ENCODE measurements at regions not wholly inside any gene's neighbourhood (a gene's known extent, or its start where the extent isn't known, plus 50 kb on each side); places are given as distances from the start of the nearest gene placed in this dataset.

GRCh38 chr3:24678021-24678420 lies 183.4 kb upstream of the THRB start:
- Histone ChIP-seq H3K9ac (ENCODE audit: low read depth, low read length) (no peak overlapping the region), H3K27ac (ENCODE audit: low read depth, low read length) (no peak overlapping the region), H3K36me3 (ENCODE audit: control insufficient read depth, insufficient read depth, low read length) (no peaks in the 10 kb centered on the region), H3K4me3 (ENCODE audit: low read depth, low read length) (no peak overlapping the region), H3K4me1 (ENCODE audit: control insufficient read depth, insufficient read depth, low read length) (no peaks in the 10 kb centered on the region), H3K9me3 (ENCODE audit: control insufficient read depth, insufficient read depth, low read length) (no peaks in the 10 kb centered on the region), H3K27me3 (ENCODE audit: control insufficient read depth, insufficient read depth, low read length) (no peaks in the 10 kb centered on the region)

- Histone ChIP-seq H3K27me3 (ENCODE audit: control insufficient read depth, insufficient read depth, low read length) (no peaks in the 10 kb centered on the region), H3K27ac (ENCODE audit: low read depth, low read length) (no peak overlapping the region), H3K9ac (ENCODE audit: low read depth, low read length) (no peak overlapping the region), H3K4me3 (ENCODE audit: low read depth, low read length) (no peak overlapping the region), H3K9me3 (ENCODE audit: control insufficient read depth, insufficient read depth, low read length) (no peaks in the 10 kb centered on the region), H3K4me1 (ENCODE audit: control insufficient read depth, insufficient read depth, low read length) (no peaks in the 10 kb centered on the region), H3K36me3 (ENCODE audit: control insufficient read depth, insufficient read depth, low read length) (no peaks in the 10 kb centered on the region)
These were observed 183.8 kb upstream of the THRB start for GRCh38 chr3:24678421-24678865.

GRCh38 chr3:24679429-24679828 lies 184.8 kb upstream of the THRB start:
- no peak overlapping the region for H3K4me3 ChIP-seq (ENCODE audit: low read depth, low read length)
- H3K9ac ChIP-seq (ENCODE audit: low read depth, low read length): no peak overlapping the region
- H3K4me1 ChIP-seq (ENCODE audit: control insufficient read depth, insufficient read depth, low read length): peaks cover 9% of the 10 kb centered on the region

GRCh38 chr3:24680214-24680967 lies 185.7 kb upstream of the THRB start:
- H3K9me3 ChIP-seq (ENCODE audit: control insufficient read depth, insufficient read depth, low read length): no peaks in the 10 kb centered on the region
- H3K36me3 ChIP-seq (ENCODE audit: control insufficient read depth, insufficient read depth, low read length): no peaks in the 10 kb centered on the region
- H3K27me3 ChIP-seq (ENCODE audit: control insufficient read depth, insufficient read depth, low read length): no peaks in the 10 kb centered on the region
- H3K9ac ChIP-seq (ENCODE audit: low read depth, low read length): no peak overlapping the region
- no peak overlapping the region for H3K4me3 ChIP-seq (ENCODE audit: low read depth, low read length)
- no peak overlapping the region for H3K27ac ChIP-seq (ENCODE audit: low read depth, low read length)
- peaks cover 16% of the 10 kb centered on the region for H3K4me1 ChIP-seq (ENCODE audit: control insufficient read depth, insufficient read depth, low read length)

More at GRCh38 chr3:24679429-24679828, 184.8 kb upstream of the THRB start:
- H3K36me3 ChIP-seq (ENCODE audit: control insufficient read depth, insufficient read depth, low read length): no peaks in the 10 kb centered on the region
- H3K27me3 ChIP-seq (ENCODE audit: control insufficient read depth, insufficient read depth, low read length): no peaks in the 10 kb centered on the region
- H3K27ac ChIP-seq (ENCODE audit: low read depth, low read length): no peak overlapping the region
- H3K9me3 ChIP-seq (ENCODE audit: control insufficient read depth, insufficient read depth, low read length): no peaks in the 10 kb centered on the region

GRCh38 chr3:24682141-24682547 lies 187.5 kb upstream of the THRB start:
- Histone ChIP-seq H3K27me3 (ENCODE audit: control insufficient read depth, insufficient read depth, low read length) (no peaks in the 10 kb centered on the region), H3K4me3 (ENCODE audit: low read depth, low read length) (no peak overlapping the region), H3K4me1 (ENCODE audit: control insufficient read depth, insufficient read depth, low read length) (peaks cover 16% of the 10 kb centered on the region), H3K36me3 (ENCODE audit: control insufficient read depth, insufficient read depth, low read length) (no peaks in the 10 kb centered on the region), H3K9me3 (ENCODE audit: control insufficient read depth, insufficient read depth, low read length) (no peaks in the 10 kb centered on the region), H3K9ac (ENCODE audit: low read depth, low read length) (no peak overlapping the region), H3K27ac (ENCODE audit: low read depth, low read length) (no peak overlapping the region)

- no peak overlapping the region for H3K27ac ChIP-seq (ENCODE audit: low read depth, low read length)
- no peak overlapping the region for H3K9ac ChIP-seq (ENCODE audit: low read depth, low read length)
These were observed 188.4 kb upstream of the THRB start for GRCh38 chr3:24683090-24683489.

GRCh38 chr3:24683633-24684384 lies 189.2 kb upstream of the THRB start:
- H3K9ac ChIP-seq (ENCODE audit: low read depth, low read length): no peak overlapping the region
- no peaks in the 10 kb centered on the region for H3K36me3 ChIP-seq (ENCODE audit: control insufficient read depth, insufficient read depth, low read length)
- no peak overlapping the region for H3K4me3 ChIP-seq (ENCODE audit: low read depth, low read length)
- H3K9me3 ChIP-seq (ENCODE audit: control insufficient read depth, insufficient read depth, low read length): no peaks in the 10 kb centered on the region
- H3K27ac ChIP-seq (ENCODE audit: low read depth, low read length): no peak overlapping the region
- H3K27me3 ChIP-seq (ENCODE audit: control insufficient read depth, insufficient read depth, low read length): no peaks in the 10 kb centered on the region
- peaks cover 25% of the 10 kb centered on the region for H3K4me1 ChIP-seq (ENCODE audit: control insufficient read depth, insufficient read depth, low read length)

More at GRCh38 chr3:24683090-24683489, 188.4 kb upstream of the THRB start:
- no peaks in the 10 kb centered on the region for H3K27me3 ChIP-seq (ENCODE audit: control insufficient read depth, insufficient read depth, low read length)
- H3K4me3 ChIP-seq (ENCODE audit: low read depth, low read length): no peak overlapping the region
- H3K4me1 ChIP-seq (ENCODE audit: control insufficient read depth, insufficient read depth, low read length): peaks cover 19% of the 10 kb centered on the region
- no peaks in the 10 kb centered on the region for H3K36me3 ChIP-seq (ENCODE audit: control insufficient read depth, insufficient read depth, low read length)
- no peaks in the 10 kb centered on the region for H3K9me3 ChIP-seq (ENCODE audit: control insufficient read depth, insufficient read depth, low read length)

GRCh38 chr3:24684506-24685023 lies 189.9 kb upstream of the THRB start:
- H3K4me1 ChIP-seq (ENCODE audit: control insufficient read depth, insufficient read depth, low read length): peaks cover 31% of the 10 kb centered on the region
- peak overlapping the region; percentile 34 for H3K4me3 ChIP-seq (ENCODE audit: low read depth, low read length)
- H3K36me3 ChIP-seq (ENCODE audit: control insufficient read depth, insufficient read depth, low read length): no peaks in the 10 kb centered on the region
- no peaks in the 10 kb centered on the region for H3K27me3 ChIP-seq (ENCODE audit: control insufficient read depth, insufficient read depth, low read length)
- no peak overlapping the region for H3K9ac ChIP-seq (ENCODE audit: low read depth, low read length)
- H3K27ac ChIP-seq (ENCODE audit: low read depth, low read length): no peak overlapping the region
- H3K9me3 ChIP-seq (ENCODE audit: control insufficient read depth, insufficient read depth, low read length): no peaks in the 10 kb centered on the region

- Histone ChIP-seq H3K9me3 (ENCODE audit: control insufficient read depth, insufficient read depth, low read length) (peaks cover 4% of the 10 kb centered on the region; the same call in 1 of the 2 replicates), H3K27ac (ENCODE audit: low read depth, low read length) (no peak overlapping the region)
These were observed 192.2 kb upstream of the THRB start for GRCh38 chr3:24686808-24687207.

GRCh38 chr3:24687671-24688070 lies 193.0 kb upstream of the THRB start:
- H3K36me3 ChIP-seq (ENCODE audit: control insufficient read depth, insufficient read depth, low read length): no peaks in the 10 kb centered on the region
- H3K4me3 ChIP-seq (ENCODE audit: low read depth, low read length): no peak overlapping the region
- H3K27ac ChIP-seq (ENCODE audit: low read depth, low read length): no peak overlapping the region
- H3K9me3 ChIP-seq (ENCODE audit: control insufficient read depth, insufficient read depth, low read length): peaks cover 4% of the 10 kb centered on the region; the same call in 1 of the 2 replicates
- no peak overlapping the region for H3K9ac ChIP-seq (ENCODE audit: low read depth, low read length)
- no peaks in the 10 kb centered on the region for H3K27me3 ChIP-seq (ENCODE audit: control insufficient read depth, insufficient read depth, low read length)
- peaks cover 31% of the 10 kb centered on the region for H3K4me1 ChIP-seq (ENCODE audit: control insufficient read depth, insufficient read depth, low read length)

More at GRCh38 chr3:24686808-24687207, 192.2 kb upstream of the THRB start:
- Histone ChIP-seq H3K9ac (ENCODE audit: low read depth, low read length) (no peak overlapping the region), H3K4me3 (ENCODE audit: low read depth, low read length) (no peak overlapping the region), H3K27me3 (ENCODE audit: control insufficient read depth, insufficient read depth, low read length) (no peaks in the 10 kb centered on the region), H3K4me1 (ENCODE audit: control insufficient read depth, insufficient read depth, low read length) (peaks cover 31% of the 10 kb centered on the region), H3K36me3 (ENCODE audit: control insufficient read depth, insufficient read depth, low read length) (no peaks in the 10 kb centered on the region)
